DOHH2 (cell line): ENCODE measurements at regions not wholly inside any gene's neighbourhood (a gene's known extent, or its start where the extent isn't known, plus 50 kb on each side); places are given as distances from the start of the nearest gene placed in this dataset.

Source experiments
- CTCF ChIP-seq: fragments of 200-600 bp; sonication (generic); IDR thresholded peaks from one replicate; pipeline ENCODE4 v1.5.1; 2014; ENCODE audit warnings: antibody characterized with exemption, mild to moderate bottlenecking, low read depth, low read length; ENCODE audit not compliant: poor library complexity, severe bottlenecking
- EZH2phosphoT487 ChIP-seq: fragments of 200-600 bp; sonication (generic); IDR thresholded peaks from 2 replicates; pipeline ENCODE4 v1.6.1; 2017; ENCODE audit warnings: borderline replicate concordance, mild to moderate bottlenecking, antibody characterized with exemption, low read length, moderate library complexity, mixed read lengths

GRCh38 chrX:131762802-131763234 is 218.9 kb downstream of the OR13H1 start:
- TF ChIP-seq EZH2phosphoT487 (no peak), CTCF (no peak)
